ENCODE measurements at regions not wholly inside any gene's neighbourhood (a gene's known extent, or its start where the extent isn't known, plus 50 kb on each side); places are given as distances from the start of the nearest gene placed in this dataset.
A peak's percentile ranks its signal among the peaks of the same experiment; 100 is the strongest.
"Not testable (repeated sequence)": the region's sequence is repeated elsewhere in the genome, so short reads cannot be mapped to it uniquely, and the experiment has no call there.

GRCh38 chr3:153756816-153757215, 364.4 kb upstream of the ARHGEF26 start:
- Mint-ChIP-seq H3K9me3 (no peaks in the 10 kb centered on the region), H3K36me3 (no peaks in the 10 kb centered on the region), H3K27ac (no peak overlapping the region), H3K4me1 (ENCODE audit: low read depth in 2 of 2) (no peaks in the 10 kb centered on the region), H3K27me3 (peaks cover 7 to 10% of the 10 kb centered on the region in 2 donors), H3K4me3 (no peak overlapping the region)
- ATAC-seq (no peak), DNase-seq (ENCODE audit: low spot score) (no peak)

- no peaks in the 10 kb centered on the region for H3K36me3 Mint-ChIP-seq
Observed at GRCh38 chr3:153757839-153758238, 363.4 kb upstream of the ARHGEF26 start.

GRCh38 chr3:153760948-153761347, 360.2 kb upstream of the ARHGEF26 start:
- H3K27me3 Mint-ChIP-seq: peaks cover 6 to 7% of the 10 kb centered on the region in 2 donors
- no peaks in the 10 kb centered on the region for H3K9me3 Mint-ChIP-seq
- H3K4me3 Mint-ChIP-seq: no peak overlapping the region
- no peaks in the 10 kb centered on the region for H3K36me3 Mint-ChIP-seq
- ATAC-seq (no peak), DNase-seq (ENCODE audit: low spot score) (no peak)
- no peaks in the 10 kb centered on the region for H3K4me1 Mint-ChIP-seq (ENCODE audit: low read depth in 2 of 2)
- no peak overlapping the region for H3K27ac Mint-ChIP-seq

More at GRCh38 chr3:153757839-153758238, 363.4 kb upstream of the ARHGEF26 start:
- Mint-ChIP-seq H3K27me3 (peaks cover 7 to 10% of the 10 kb centered on the region in 2 donors), H3K4me3 (no peak overlapping the region), H3K9me3 (no peaks in the 10 kb centered on the region), H3K27ac (no peak overlapping the region), H3K4me1 (ENCODE audit: low read depth in 2 of 2) (no peaks in the 10 kb centered on the region)
- DNase-seq (ENCODE audit: low spot score) (no peak), ATAC-seq (no peak)

GRCh38 chr3:153762411-153763235, 358.6 kb upstream of the ARHGEF26 start:
- Mint-ChIP-seq H3K4me1 (ENCODE audit: low read depth in 2 of 2) (no peaks in the 10 kb centered on the region), H3K36me3 (no peaks in the 10 kb centered on the region), H3K4me3 (no peak overlapping the region), H3K27me3 (no peaks in the 10 kb centered on the region), H3K9me3 (no peaks in the 10 kb centered on the region), H3K27ac (no peak overlapping the region)
- ATAC-seq (no peak), DNase-seq (ENCODE audit: low spot score) (no peak)

GRCh38 chr3:153767601-153768560, 353.3 kb upstream of the ARHGEF26 start:
- Mint-ChIP-seq H3K27me3 (peaks cover 29 to 33% of the 10 kb centered on the region in 2 donors), H3K36me3 (peaks cover 13% of the 10 kb centered on the region), H3K4me1 (ENCODE audit: low read depth in 2 of 2) (peaks cover 0 to 4% of the 10 kb centered on the region in 2 donors), H3K27ac (no peak overlapping the region), H3K9me3 (no peaks in the 10 kb centered on the region), H3K4me3 (no peak overlapping the region)
- ATAC-seq: peak in 1 of 2 donors; percentile 6
- DNase-seq (ENCODE audit: low spot score): no peak

GRCh38 chr3:153768561-153769469, 352.4 kb upstream of the ARHGEF26 start:
- Mint-ChIP-seq H3K36me3 (peaks cover 13% of the 10 kb centered on the region), H3K4me3 (no peak overlapping the region)

GRCh38 chr3:153783106-153783505, 338.1 kb upstream of the ARHGEF26 start:
- ATAC-seq: no peak
- Mint-ChIP-seq H3K4me1 (ENCODE audit: low read depth in 2 of 2) (no peaks in the 10 kb centered on the region), H3K4me3 (no peak overlapping the region), H3K27ac (no peak overlapping the region), H3K9me3 (no peaks in the 10 kb centered on the region), H3K36me3 (no peaks in the 10 kb centered on the region), H3K27me3 (peaks cover 10 to 20% of the 10 kb centered on the region in 2 donors)
- DNase-seq (ENCODE audit: low spot score): no peak

More at GRCh38 chr3:153768561-153769469, 352.4 kb upstream of the ARHGEF26 start:
- DNase-seq (ENCODE audit: low spot score) (no peak), ATAC-seq (peak; percentile 77 to 88)
- H3K9me3 Mint-ChIP-seq: no peaks in the 10 kb centered on the region
- H3K27me3 Mint-ChIP-seq: peaks cover 29 to 33% of the 10 kb centered on the region in 2 donors
- H3K27ac Mint-ChIP-seq: no peak overlapping the region
- peaks cover 0 to 4% of the 10 kb centered on the region in 2 donors for H3K4me1 Mint-ChIP-seq (ENCODE audit: low read depth in 2 of 2)

- DNase-seq (ENCODE audit: low spot score) (no peak), ATAC-seq (no peak)
- Mint-ChIP-seq H3K27ac (no peak overlapping the region), H3K27me3 (peaks cover 10 to 20% of the 10 kb centered on the region in 2 donors), H3K36me3 (no peaks in the 10 kb centered on the region), H3K4me3 (no peak overlapping the region), H3K9me3 (no peaks in the 10 kb centered on the region), H3K4me1 (ENCODE audit: low read depth in 2 of 2) (no peaks in the 10 kb centered on the region)
Observed at GRCh38 chr3:153783741-153784480, 337.3 kb upstream of the ARHGEF26 start.

GRCh38 chr3:153785901-153786300, 335.3 kb upstream of the ARHGEF26 start:
- Mint-ChIP-seq H3K9me3 (peaks cover 1% of the 10 kb centered on the region), H3K4me3 (no peak overlapping the region), H3K4me1 (ENCODE audit: low read depth in 2 of 2) (no peaks in the 10 kb centered on the region), H3K27me3 (peaks cover 16 to 17% of the 10 kb centered on the region in 2 donors), H3K27ac (no peak overlapping the region), H3K36me3 (no peaks in the 10 kb centered on the region)
- DNase-seq (ENCODE audit: low spot score) (no peak), ATAC-seq (no peak)

GRCh38 chr3:153789380-153789779, 331.8 kb upstream of the ARHGEF26 start:
- Mint-ChIP-seq H3K27ac (no peak overlapping the region), H3K4me1 (ENCODE audit: low read depth in 2 of 2) (no peaks in the 10 kb centered on the region), H3K36me3 (no peaks in the 10 kb centered on the region), H3K4me3 (no peak overlapping the region), H3K27me3 (peaks cover 7 to 8% of the 10 kb centered on the region in 2 donors), H3K9me3 (peaks cover 8% of the 10 kb centered on the region)
- no peak for DNase-seq (ENCODE audit: low spot score)
- no peak for ATAC-seq

- H3K36me3 Mint-ChIP-seq; H3K4me3 Mint-ChIP-seq; H3K4me1 Mint-ChIP-seq (ENCODE audit: low read depth in 2 of 2); ATAC-seq; H3K27ac Mint-ChIP-seq; H3K9me3 Mint-ChIP-seq; H3K27me3 Mint-ChIP-seq; DNase-seq (ENCODE audit: low spot score): not testable (repeated sequence)
Observed at GRCh38 chr3:153797056-153797455, 324.1 kb upstream of the ARHGEF26 start.

GRCh38 chr3:153809097-153809496, 312.1 kb upstream of the ARHGEF26 start:
- Mint-ChIP-seq H3K36me3 (no peaks in the 10 kb centered on the region), H3K27ac (no peak overlapping the region), H3K27me3 (peaks cover 7 to 20% of the 10 kb centered on the region in 2 donors), H3K4me1 (ENCODE audit: low read depth in 2 of 2) (no peaks in the 10 kb centered on the region), H3K9me3 (no peaks in the 10 kb centered on the region), H3K4me3 (no peak overlapping the region)
- DNase-seq (ENCODE audit: low spot score) (no peak), ATAC-seq (no peak)
